Mammary epithelial cell (primary cell): ENCODE measurements at regions not wholly inside any gene's neighbourhood (a gene's known extent, or its start where the extent isn't known, plus 50 kb on each side); places are given as distances from the start of the nearest gene placed in this dataset.

Source experiments
- EZH2 ChIP-seq: IDR thresholded peaks from 2 replicates; pipeline ENCODE4 v1.6.1; 2012; ENCODE audit warnings: low read length, inconsistent platforms, borderline replicate concordance
- TF ChIP-seq, protein P1 (sequence below), 2 donors: IDR thresholded peaks in 1 of 2; conservative IDR thresholded peaks in 1 of 2; 2 replicates each; pipeline ENCODE4 v1.5.1; 2011 to 2012; ENCODE audit warnings: inconsistent platforms in 2 of 2, low read length in 2 of 2, mild to moderate bottlenecking in 2 of 2, control low read depth in 1 of 2, low read depth in 1 of 2; ENCODE audit not compliant: insufficient read depth in 1 of 2; ENCODE audit errors: extremely low read depth in 1 of 2

DNA sequence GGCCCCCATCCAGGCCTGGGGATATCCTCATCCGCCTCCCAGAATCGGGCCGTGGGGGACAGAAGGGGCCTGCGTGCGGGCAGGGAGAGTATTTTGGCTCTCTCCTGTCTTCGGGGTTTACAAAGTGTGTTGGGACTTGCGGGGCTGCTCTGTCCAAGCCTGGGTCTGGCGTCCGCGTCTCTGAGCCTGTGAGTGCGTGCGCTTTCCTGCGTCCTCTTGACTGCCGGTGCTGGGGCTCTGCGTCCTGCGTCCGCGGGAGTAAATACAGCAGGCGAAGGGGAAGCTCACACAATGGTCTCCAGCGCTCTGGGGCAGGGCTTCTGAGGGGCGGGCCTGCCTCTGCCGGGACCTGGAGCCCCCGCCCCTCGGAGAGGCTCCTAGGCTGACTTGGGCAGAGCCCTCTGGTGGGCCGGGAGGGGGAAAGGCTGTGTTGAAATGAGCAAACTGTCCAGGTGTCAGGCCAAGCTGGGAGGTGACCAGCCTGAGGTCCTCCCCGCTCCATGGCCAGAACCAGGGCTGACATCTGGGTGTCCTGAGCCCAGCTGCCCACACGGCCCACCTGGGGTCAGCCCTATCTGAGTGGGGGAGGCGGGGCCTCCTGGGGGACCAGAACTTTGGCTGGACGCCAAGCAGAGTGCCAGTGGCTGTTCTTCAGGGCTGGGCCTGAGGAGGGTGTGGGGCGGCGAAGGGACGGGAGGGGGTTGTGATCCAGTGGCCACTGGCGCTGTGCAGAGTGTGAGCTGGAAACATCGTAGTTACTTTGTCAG, 233.6 kb downstream of the SEC14L1 start:
- TF ChIP-seq, protein P1, sequence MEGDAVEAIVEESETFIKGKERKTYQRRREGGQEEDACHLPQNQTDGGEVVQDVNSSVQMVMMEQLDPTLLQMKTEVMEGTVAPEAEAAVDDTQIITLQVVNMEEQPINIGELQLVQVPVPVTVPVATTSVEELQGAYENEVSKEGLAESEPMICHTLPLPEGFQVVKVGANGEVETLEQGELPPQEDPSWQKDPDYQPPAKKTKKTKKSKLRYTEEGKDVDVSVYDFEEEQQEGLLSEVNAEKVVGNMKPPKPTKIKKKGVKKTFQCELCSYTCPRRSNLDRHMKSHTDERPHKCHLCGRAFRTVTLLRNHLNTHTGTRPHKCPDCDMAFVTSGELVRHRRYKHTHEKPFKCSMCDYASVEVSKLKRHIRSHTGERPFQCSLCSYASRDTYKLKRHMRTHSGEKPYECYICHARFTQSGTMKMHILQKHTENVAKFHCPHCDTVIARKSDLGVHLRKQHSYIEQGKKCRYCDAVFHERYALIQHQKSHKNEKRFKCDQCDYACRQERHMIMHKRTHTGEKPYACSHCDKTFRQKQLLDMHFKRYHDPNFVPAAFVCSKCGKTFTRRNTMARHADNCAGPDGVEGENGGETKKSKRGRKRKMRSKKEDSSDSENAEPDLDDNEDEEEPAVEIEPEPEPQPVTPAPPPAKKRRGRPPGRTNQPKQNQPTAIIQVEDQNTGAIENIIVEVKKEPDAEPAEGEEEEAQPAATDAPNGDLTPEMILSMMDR (conservative IDR thresholded peaks at IDR 0.05 in 1 of 2, IDR thresholded peaks at IDR 0.05 in 1 of 2; ENCODE audit: extremely low read depth in 1 of 2, insufficient read depth in 1 of 2, low read depth in 1 of 2, low read length in 2 of 2), result no peak
- no peak for TF ChIP-seq EZH2
